GM18507 (cell line): ENCODE measurements at regions not wholly inside any gene's neighbourhood (a gene's known extent, or its start where the extent isn't known, plus 50 kb on each side); places are given as distances from the start of the nearest gene placed in this dataset.
"Not testable (repeated sequence)": the region's sequence is repeated elsewhere in the genome, so short reads cannot be mapped to it uniquely, and the experiment has no call there.

Experiments used
- DNase-seq: peaks from one replicate; pipeline ENCODE4 v3.0.0; 2011; ENCODE audit warnings: low read depth; ENCODE audit not compliant: insufficient read length; ENCODE audit errors: extremely low spot score
- FAIRE-seq: peaks from 2 replicates; lab custom pipeline; 2011; peaks lifted over from hg19 to GRCh38; lab: Jason Lieb, UNC

DNA sequence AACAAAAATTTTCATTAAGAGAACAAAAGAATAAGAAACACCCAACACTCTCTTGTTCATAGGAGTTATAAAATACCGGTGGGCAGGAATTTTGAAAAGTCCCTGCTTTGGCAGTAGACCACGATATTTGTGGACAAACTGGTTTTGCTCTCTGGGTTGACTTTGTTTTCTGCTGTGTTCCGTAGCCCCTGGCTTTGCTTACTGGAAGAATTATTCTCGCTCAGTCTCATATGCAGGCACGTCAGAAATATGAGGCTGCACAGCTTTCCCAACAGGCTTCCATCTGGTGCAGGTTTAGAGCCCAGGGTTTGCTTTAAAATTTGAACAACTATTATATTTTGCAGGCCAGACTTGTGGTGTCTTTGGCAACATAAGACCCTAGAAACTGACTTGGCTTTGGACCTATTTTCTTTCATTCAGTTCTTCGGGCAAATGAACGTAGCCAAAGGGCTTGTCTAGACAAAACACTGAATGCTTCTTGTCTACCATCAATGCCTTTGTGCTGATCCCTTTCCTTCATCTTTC is 2012.6 kb downstream of the PCDH9 start:
- FAIRE-seq: no peak
- DNase-seq: no peak

DNA sequence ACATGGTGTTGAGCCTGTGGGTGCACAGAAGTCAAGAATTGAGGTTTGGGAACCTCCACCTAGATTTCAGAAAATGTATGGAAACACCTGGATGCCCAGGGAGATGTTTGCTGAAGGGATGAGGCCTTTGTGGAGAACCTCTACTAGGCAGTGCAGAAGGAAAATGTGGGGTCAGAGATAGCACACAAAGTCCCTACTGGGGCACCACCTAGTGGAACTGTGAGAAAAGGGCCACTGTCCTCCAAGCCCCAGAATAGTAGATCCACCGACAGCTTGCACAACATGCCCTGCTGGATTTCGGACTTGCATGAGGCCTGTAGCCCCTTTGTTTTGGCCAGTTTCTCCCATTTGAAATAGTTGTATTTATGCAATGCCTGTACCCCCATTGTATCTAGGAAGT is 2027.3 kb downstream of the PCDH9 start:
- not testable (repeated sequence) for FAIRE-seq, DNase-seq

DNA sequence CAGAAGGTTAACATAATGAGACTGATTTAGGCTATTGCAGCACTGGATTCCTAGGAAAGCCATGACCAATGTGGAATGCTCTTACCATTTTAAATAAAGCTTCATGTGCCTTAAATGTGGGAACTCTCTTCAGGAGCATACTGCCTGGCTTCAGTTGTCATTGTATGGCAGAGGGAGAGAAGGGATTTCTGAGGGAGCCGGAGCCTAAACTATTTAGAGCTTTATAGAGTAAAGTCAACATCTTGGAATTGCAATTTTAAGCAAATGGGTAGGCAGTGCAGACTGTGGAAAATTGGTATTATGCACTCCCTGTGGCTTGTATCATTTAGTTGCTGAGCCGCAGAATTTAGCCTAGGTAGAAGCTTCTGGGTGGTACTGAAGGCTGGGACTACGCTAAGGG is 2041.4 kb downstream of the PCDH9 start:
- DNase-seq (no peak), FAIRE-seq (no peak)

GRCh38 chr13:65168026-65168425 is 2062.1 kb downstream of the PCDH9 start:
- FAIRE-seq: no peak
- DNase-seq: no peak

DNA sequence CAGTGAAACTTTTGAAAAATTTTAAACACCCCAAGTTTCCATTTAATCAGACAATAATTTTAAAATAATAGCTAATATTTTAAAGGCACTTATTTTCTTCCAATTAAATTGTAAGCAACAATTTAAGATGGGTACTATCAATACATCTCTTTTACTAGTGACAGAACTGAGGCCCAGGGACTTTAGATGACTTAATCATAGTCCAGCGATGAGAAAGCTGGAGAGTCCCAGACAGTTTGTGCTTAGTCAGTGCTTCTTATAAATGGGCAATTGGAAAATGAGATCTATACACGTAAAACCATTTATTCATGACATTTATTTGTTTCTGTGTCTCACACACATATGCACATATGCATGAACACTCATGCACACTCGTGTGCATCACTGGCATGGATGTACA is 2063.5 kb downstream of the PCDH9 start:
- DNase-seq: no peak
- no peak for FAIRE-seq

DNA sequence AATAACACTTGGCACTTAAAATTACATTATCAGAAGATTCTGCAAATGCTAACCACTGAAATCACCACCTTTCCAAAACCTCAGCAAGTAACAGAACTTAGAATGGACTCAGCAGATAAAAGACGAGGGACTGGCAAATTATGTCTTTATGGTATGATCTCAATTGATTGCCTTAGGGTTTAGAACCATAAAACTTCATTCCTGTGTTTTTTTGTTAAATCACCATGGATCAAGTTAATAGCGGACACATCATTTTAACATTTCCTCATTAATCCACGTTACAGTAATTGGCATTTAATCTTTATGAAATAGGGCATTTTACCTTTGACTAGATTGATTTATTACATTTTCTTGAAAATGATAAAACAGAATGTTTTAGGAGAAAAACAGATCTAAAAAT is 2070.3 kb downstream of the PCDH9 start:
- DNase-seq: no peak
- FAIRE-seq: no peak

DNA sequence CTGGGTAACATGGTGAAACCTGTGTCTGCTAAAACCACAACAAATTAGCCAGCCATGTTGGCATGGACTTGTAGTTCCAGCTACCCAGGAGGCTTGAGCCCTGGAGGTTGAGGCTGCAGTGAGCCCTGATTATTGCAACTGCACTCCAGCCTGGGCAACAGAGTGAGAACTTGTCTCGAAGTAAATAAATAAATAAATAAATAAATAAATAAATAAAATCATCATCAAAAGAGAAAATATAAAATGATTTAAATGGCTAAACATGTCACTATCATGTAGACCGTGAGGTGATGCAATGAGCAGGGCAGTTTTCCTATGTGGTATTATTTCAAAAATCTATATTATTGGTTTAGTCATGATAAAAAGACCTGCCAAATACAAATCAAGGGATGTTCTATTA is 2074.3 kb downstream of the PCDH9 start:
- FAIRE-seq: no peak
- DNase-seq: no peak

GRCh38 chr13:65154661-65155447 is 2075.3 kb downstream of the PCDH9 start:
- FAIRE-seq (peak; percentile 39), DNase-seq (no peak)

GRCh38 chr13:65149687-65150086 is 2080.4 kb downstream of the PCDH9 start:
- FAIRE-seq (no peak), DNase-seq (no peak)

DNA sequence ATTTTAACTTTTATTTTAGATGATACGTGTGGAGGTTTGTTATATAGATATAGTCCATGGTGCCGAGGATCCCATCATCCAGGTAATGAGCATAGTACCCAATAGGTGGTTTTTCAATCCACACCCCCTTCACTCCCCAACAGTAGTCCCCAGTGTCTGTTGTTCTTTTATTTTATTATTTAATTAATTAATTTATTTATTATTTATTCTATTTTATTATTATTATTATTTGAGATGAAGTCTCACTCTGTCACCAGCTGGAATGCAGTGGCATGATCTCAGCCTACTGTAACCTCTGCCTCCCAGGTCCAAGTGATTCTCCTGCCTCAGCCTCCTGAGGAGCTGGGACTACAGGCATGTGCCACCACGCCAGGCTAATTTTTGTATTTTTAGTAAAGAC is 2086.2 kb downstream of the PCDH9 start:
- no peak for FAIRE-seq
- no peak for DNase-seq

DNA sequence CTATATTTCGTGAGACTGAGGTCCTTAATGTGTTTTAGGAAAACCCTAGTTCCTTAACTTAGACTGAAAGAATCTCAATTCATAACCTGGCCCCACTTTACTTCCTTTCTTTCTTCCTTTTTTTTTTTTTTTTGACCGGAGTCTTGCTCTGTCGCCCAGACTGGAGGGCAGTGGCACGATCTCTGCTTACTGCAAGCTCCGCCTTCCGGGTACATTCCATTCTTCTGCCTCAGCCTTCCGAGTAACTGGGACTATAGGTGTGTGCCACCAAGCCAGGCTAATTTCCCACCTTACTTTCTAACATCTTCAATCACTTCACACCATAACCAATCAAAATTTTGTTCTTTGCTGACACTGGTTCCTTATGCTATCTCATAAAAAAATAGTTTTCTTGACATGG is 2097.0 kb downstream of the PCDH9 start:
- FAIRE-seq: no peak
- DNase-seq: no peak

GRCh38 chr13:65125236-65125635 is 2104.9 kb downstream of the PCDH9 start:
- FAIRE-seq (no peak), DNase-seq (no peak)

DNA sequence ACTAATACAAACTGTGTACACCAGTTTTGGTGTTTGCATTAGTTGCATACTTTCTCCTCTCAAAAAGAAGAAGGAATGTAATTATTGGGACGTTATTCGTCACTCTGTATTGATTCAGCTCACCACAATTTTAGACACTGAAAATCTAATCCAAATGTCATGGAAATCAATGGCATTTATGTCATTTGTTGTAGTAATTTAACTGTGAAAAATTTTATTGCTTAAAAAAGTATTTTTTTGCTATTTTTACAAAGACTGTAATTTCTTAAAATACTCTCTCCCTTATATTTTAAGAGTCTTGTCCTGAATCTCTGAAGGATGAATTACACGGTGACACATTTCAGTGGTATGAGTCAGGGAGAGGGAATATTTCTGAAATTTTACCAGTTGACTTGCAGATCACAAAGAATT is 2117.6 kb downstream of the PCDH9 start:
- no peak for DNase-seq
- no peak for FAIRE-seq

DNA sequence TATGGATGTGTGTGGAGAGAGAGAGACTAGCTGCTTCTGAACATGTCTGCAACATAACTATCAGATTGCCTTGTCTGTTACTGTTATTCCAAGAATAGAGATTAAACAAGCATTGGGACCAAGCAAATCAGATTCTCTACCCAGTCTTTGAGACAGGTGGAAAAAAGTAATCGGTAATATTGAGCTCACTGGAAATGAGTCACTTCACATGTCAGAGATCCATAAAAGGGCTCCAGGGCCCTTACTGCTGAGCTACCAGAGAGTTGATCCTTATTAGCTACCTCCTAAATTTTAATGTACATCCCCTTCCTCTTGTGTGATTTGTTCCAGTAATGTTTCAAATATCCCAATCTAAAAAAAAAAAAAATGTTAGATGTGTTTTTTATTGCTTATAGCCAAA is 2118.0 kb downstream of the PCDH9 start:
- FAIRE-seq (no peak), DNase-seq (no peak)

GRCh38 chr13:65111223-65111622 is 2118.9 kb downstream of the PCDH9 start:
- no peak for FAIRE-seq
- no peak for DNase-seq

GRCh38 chr13:65104436-65104835 is 2125.7 kb downstream of the PCDH9 start:
- not testable (repeated sequence) for DNase-seq, FAIRE-seq

DNA sequence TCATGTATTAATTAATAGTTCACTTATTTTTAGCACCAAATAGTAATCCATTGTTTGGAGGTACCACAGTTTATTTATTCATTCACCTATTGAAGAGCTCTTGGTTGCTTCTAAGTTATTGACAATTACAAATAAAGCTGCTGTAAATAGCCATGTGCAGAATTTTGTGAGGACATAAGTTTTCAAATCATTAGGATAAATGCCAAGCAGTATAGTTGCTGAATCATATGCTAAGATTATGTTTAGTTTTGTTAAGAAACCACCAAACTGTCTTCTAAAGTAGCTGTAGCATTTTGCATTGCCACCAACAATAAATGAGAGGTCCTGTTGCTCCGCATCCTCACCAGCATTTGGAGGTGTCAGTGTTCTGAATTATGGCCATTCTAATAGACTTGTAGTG is 2126.8 kb downstream of the PCDH9 start:
- DNase-seq (no peak), FAIRE-seq (no peak)

DNA sequence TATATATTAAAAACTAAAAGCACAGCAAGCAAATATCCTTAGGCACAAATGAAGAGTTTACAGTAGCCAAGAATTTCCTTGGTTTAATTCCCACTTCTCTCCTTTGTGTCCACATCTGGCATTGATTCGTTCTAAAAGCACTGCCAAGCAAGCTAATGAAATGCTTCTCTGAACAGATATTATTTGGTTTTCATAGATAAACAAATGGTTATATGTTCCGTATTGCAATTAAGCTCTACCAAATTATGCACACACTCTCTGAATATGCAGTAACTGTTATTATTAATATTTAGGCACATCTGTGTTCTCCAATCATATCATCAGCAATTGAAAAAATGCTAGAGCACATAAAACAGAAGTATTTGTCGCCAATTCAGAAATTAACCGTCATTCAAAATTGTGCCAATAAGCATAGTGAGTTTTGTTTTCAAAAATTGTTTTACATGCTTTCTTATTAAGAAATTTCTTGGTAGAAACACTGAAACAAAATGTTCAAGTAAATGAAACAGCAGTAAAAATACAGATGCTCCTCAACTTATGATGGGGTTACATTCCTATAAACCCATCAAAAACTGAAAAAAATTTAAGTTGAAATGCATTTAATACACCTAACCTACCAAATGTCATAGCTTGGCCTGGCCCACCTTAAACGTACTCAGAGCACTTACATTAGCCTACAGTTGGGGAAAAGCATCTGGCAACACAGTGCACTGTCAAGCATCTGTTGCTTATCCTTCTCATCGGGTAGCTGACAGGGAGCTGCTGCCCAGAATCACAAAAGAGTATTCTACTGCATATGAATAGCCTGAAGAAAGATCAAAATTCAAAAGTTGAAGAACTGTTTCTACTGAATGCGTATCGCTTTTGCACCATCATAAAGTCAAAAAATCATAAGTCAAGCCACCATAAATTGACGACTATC is 2134.7 kb downstream of the PCDH9 start:
- FAIRE-seq (no peak), DNase-seq (no peak)

DNA sequence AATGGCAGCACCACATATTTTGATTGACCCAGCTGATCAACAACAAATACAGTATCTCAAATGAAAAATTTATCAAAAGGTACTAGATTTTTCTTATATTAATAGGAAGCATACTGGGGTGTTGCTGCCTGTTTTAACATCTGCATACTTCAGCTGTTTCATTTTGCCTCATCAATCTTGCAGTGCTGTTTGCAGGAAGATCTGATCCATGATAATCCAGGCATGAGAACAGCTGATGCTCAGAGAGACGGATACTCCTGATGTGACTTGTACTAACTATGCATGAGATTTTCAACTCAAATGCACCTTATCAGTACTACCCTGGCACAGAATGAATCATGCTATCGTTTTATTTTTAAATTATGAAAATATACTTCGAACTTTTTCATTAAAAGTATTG is 2136.8 kb downstream of the PCDH9 start:
- no peak for DNase-seq
- FAIRE-seq: no peak

- FAIRE-seq (no peak), DNase-seq (no peak)
These were observed 2139.1 kb downstream of the PCDH9 start for GRCh38 chr13:65091031-65091430.
